ENCODE measurements at regions not wholly inside any gene's neighbourhood (a gene's known extent, or its start where the extent isn't known, plus 50 kb on each side); places are given as distances from the start of the nearest gene placed in this dataset.

GRCh38 chr2:129285012-129285411, 694.5 kb upstream of the RAB6C start:
- no peak for FAIRE-seq
- Histone ChIP-seq H3K4me3 (replicated peaks in 1 of 3; ENCODE audit: insufficient read depth in 1 of 3, low read depth in 2 of 3, low read length in 3 of 3) (no peak overlapping the region), H3K27me3 (ENCODE audit: control insufficient read depth in 1 of 2, insufficient read depth in 2 of 2, low read length in 2 of 2) (no peaks in the 10 kb centered on the region), H3K9ac (ENCODE audit: insufficient read depth, low read depth, low read length) (no peak overlapping the region), H3K36me3 (replicated peaks in 1 of 2; ENCODE audit: control insufficient read depth in 1 of 2, insufficient read depth in 2 of 2, low read length in 2 of 2) (no peaks in the 10 kb centered on the region), H3K27ac (ENCODE audit: extremely low read length, insufficient read depth, low read length) (no peak overlapping the region), H3K9me3 (ENCODE audit: low read length) (no peaks in the 10 kb centered on the region), H2AFZ (ENCODE audit: low read length) (no peak overlapping the region), H3K4me1 (ENCODE audit: insufficient read depth, low read length) (no peaks in the 10 kb centered on the region), H3K79me2 (ENCODE audit: insufficient read depth, low read length) (no peaks in the 10 kb centered on the region), H4K20me1 (ENCODE audit: insufficient read depth, low read length) (no peaks in the 10 kb centered on the region), H3K4me2 (ENCODE audit: low read depth, low read length) (no peak overlapping the region)
- DNase-seq (ENCODE audit: low spot score): no peak
- TF ChIP-seq ZNF207 (IDR thresholded peaks at IDR 0.05; ENCODE audit: borderline replicate concordance) (no peak), DNMT1 (CRISPR knock-in tag; IDR thresholded peaks at IDR 0.05) (no peak), TFE3 (CRISPR knock-in tag; IDR thresholded peaks at IDR 0.05) (no peak), ZNF770 (CRISPR knock-in tag; IDR thresholded peaks at IDR 0.05) (no peak), KDM3A (CRISPR knock-in tag; IDR thresholded peaks at IDR 0.05; ENCODE audit: low read depth) (no peak), ZNF678 (CRISPR knock-in tag; IDR thresholded peaks at IDR 0.05) (no peak), PRMT3 (CRISPR knock-in tag; IDR thresholded peaks at IDR 0.05; ENCODE audit: borderline replicate concordance, low read depth) (no peak), HOXA3 (CRISPR knock-in tag; IDR thresholded peaks at IDR 0.05) (no peak), KLF15 (CRISPR knock-in tag; IDR thresholded peaks at IDR 0.05; ENCODE audit: borderline replicate concordance) (no peak), CSRNP2 (CRISPR knock-in tag; conservative IDR thresholded peaks at IDR 0.05; ENCODE audit: low read depth) (no peak), ZFP1 (CRISPR knock-in tag; IDR thresholded peaks at IDR 0.05) (no peak), CTCF (CRISPR knock-in tag; IDR thresholded peaks at IDR 0.05) (no peak), HDAC1 (CRISPR knock-in tag; IDR thresholded peaks at IDR 0.05) (no peak), KLF11 (CRISPR knock-in tag; IDR thresholded peaks at IDR 0.05) (no peak)
- CTCF ChIA-PET (ENCODE audit: low intra/inter-chr PET ratio, low total read pairs): no interaction called here
- in situ Hi-C loops (cut with HindIII; ENCODE audit: extremely low pct_ligation_motif_present, low pct_unique_long_range_greater_than_20kb): no loop called here
- POLR2A ChIA-PET: no interaction called here
- BruUV-seq (replicated peaks): no TSS peak
- intact Hi-C loops (cut with micrococcal nuclease; ENCODE audit: unreplicated experiment): no loop called here
- no peak for ATAC-seq
